ENCODE measurements at regions not wholly inside any gene's neighbourhood (a gene's known extent, or its start where the extent isn't known, plus 50 kb on each side); places are given as distances from the start of the nearest gene placed in this dataset.

DNA sequence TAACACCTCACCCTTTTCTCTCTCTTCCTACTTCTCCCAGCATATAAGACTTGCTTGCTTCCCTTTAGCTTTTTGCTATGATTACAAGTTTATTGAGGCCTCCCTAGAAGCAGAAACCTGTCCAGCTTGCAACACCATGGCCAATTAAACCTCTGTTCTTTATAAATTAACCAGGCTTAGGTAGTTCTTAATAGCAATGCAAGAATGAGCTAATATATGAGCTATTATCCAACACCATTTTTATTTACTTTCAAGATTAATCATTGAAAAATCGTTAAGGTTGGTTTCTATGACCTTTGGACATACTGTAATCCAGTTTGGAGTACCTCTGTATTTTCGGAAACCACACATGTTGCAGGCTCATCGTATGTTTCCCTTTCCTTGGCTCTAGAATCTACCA lies 643.1 kb downstream of the ZPLD1 start:
- TF ChIP-seq GATA2 (IDR thresholded peaks at IDR 0.05; ENCODE audit: low read depth, low read length) (no peak), GATA3 (IDR thresholded peaks at IDR 0.05; ENCODE audit: low read depth, low read length) (no peak)
